ENCODE measurements at regions not wholly inside any gene's neighbourhood (a gene's known extent, or its start where the extent isn't known, plus 50 kb on each side); places are given as distances from the start of the nearest gene placed in this dataset.

DNA sequence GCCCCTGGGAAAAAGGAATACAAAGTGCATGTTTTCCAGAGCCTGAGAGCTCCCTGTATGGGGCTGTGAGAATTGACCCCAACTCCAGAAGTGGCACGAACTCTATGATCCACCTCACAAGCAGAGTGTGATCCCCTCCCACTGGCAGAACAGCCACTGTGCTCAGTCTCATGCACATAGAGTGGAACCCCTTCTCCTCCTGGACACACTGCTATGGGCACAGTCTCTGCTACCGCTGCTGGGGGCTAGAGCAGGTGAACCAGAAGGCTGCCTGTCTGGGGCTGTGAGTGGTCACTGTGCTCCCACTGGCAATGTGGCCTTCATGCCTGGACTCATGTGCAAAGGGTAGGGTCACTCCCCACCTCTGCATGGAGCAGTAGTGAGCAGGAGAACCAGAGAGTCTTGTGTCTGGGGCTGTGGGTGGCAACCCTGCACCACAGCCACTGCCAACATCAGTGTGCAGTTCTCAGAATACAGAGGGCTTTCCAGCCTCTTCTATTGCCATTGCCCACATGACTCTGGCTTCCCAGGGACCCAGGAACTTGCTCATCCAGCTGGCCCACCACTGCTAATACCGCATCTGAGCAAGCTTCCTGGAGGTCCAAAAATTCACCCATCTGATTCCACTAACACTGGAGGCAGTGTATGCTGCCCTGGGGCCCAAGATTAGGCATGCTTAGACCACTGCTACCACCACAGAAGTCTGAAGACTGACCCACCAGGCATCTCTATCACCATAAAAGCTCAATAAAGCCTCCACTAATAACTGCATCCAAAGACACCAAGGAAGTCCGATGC lies 343.7 kb upstream of the SOX14 start:
- no peak for TF ChIP-seq POLR2AphosphoS5 (IDR thresholded peaks at IDR 0.05; ENCODE audit: insufficient read depth in 1 of 2, low read depth in 1 of 2)
- TF ChIP-seq, protein P1, sequence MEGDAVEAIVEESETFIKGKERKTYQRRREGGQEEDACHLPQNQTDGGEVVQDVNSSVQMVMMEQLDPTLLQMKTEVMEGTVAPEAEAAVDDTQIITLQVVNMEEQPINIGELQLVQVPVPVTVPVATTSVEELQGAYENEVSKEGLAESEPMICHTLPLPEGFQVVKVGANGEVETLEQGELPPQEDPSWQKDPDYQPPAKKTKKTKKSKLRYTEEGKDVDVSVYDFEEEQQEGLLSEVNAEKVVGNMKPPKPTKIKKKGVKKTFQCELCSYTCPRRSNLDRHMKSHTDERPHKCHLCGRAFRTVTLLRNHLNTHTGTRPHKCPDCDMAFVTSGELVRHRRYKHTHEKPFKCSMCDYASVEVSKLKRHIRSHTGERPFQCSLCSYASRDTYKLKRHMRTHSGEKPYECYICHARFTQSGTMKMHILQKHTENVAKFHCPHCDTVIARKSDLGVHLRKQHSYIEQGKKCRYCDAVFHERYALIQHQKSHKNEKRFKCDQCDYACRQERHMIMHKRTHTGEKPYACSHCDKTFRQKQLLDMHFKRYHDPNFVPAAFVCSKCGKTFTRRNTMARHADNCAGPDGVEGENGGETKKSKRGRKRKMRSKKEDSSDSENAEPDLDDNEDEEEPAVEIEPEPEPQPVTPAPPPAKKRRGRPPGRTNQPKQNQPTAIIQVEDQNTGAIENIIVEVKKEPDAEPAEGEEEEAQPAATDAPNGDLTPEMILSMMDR (IDR thresholded peaks at IDR 0.05), result no peak
